ENCODE measurements at regions not wholly inside any gene's neighbourhood (a gene's known extent, or its start where the extent isn't known, plus 50 kb on each side); places are given as distances from the start of the nearest gene placed in this dataset.

- Mint-ChIP-seq H3K36me3 (ENCODE audit: low read depth) (no peaks in the 10 kb centered on the region), H3K4me3 (no peak overlapping the region), H3K4me1 (ENCODE audit: low read depth) (peaks cover 50% of the 10 kb centered on the region), H3K9me3 (no peaks in the 10 kb centered on the region), H3K27me3 (ENCODE audit: insufficient read depth) (peaks cover 6% of the 10 kb centered on the region), H3K27ac (no peak overlapping the region)
- TF ChIP-seq CTCF (IDR thresholded peaks at IDR 0.05) = no peak
- DNase-seq = no peak
Observed at GRCh38 chr6:44670146-44670545, 282.6 kb downstream of the CDC5L start.

- DNase-seq = no peak
- Mint-ChIP-seq H3K4me1 (ENCODE audit: low read depth) (peaks cover 46% of the 10 kb centered on the region), H3K4me3 (no peak overlapping the region), H3K9me3 (no peaks in the 10 kb centered on the region), H3K27me3 (ENCODE audit: insufficient read depth) (peaks cover 6% of the 10 kb centered on the region), H3K36me3 (ENCODE audit: low read depth) (no peaks in the 10 kb centered on the region), H3K27ac (no peak overlapping the region)
- TF ChIP-seq CTCF (IDR thresholded peaks at IDR 0.05) = no peak
Observed at GRCh38 chr6:44671333-44671732, 283.8 kb downstream of the CDC5L start.

- Mint-ChIP-seq H3K27me3 (ENCODE audit: insufficient read depth) (peaks cover 6% of the 10 kb centered on the region), H3K36me3 (ENCODE audit: low read depth) (no peaks in the 10 kb centered on the region), H3K27ac (no peak overlapping the region), H3K4me1 (ENCODE audit: low read depth) (peaks cover 46% of the 10 kb centered on the region), H3K9me3 (no peaks in the 10 kb centered on the region), H3K4me3 (no peak overlapping the region)
- no peak for TF ChIP-seq CTCF (IDR thresholded peaks at IDR 0.05)
- DNase-seq = no peak
Observed at GRCh38 chr6:44672086-44672485, 284.6 kb downstream of the CDC5L start.

- Mint-ChIP-seq H3K4me1 (ENCODE audit: low read depth) (peaks cover 46% of the 10 kb centered on the region), H3K9me3 (no peaks in the 10 kb centered on the region), H3K27ac (no peak overlapping the region), H3K36me3 (ENCODE audit: low read depth) (no peaks in the 10 kb centered on the region), H3K27me3 (ENCODE audit: insufficient read depth) (peaks cover 6% of the 10 kb centered on the region), H3K4me3 (no peak overlapping the region)
- no peak for DNase-seq
- no peak for TF ChIP-seq CTCF (IDR thresholded peaks at IDR 0.05)
Observed at GRCh38 chr6:44672841-44673240, 285.3 kb downstream of the CDC5L start.

GRCh38 chr6:44674226-44675155 is 287.0 kb downstream of the CDC5L start:
- H3K4me3 Mint-ChIP-seq = no peak overlapping the region
- TF ChIP-seq CTCF (IDR thresholded peaks at IDR 0.05) = no peak

More at GRCh38 chr6:44674226-44675155, 287.0 kb downstream of the CDC5L start:
- H3K9me3 Mint-ChIP-seq = no peaks in the 10 kb centered on the region
- H3K27me3 Mint-ChIP-seq (ENCODE audit: insufficient read depth) = peaks cover 6% of the 10 kb centered on the region
- no peak overlapping the region for H3K27ac Mint-ChIP-seq
- H3K36me3 Mint-ChIP-seq (ENCODE audit: low read depth) = no peaks in the 10 kb centered on the region
- H3K4me1 Mint-ChIP-seq (ENCODE audit: low read depth) = peaks cover 43% of the 10 kb centered on the region
- no peak for DNase-seq
